ENCODE measurements at regions not wholly inside any gene's neighbourhood (a gene's known extent, or its start where the extent isn't known, plus 50 kb on each side); places are given as distances from the start of the nearest gene placed in this dataset.
A peak's percentile ranks its signal among the peaks of the same experiment; 100 is the strongest.
"Not testable (repeated sequence)": the region's sequence is repeated elsewhere in the genome, so short reads cannot be mapped to it uniquely, and the experiment has no call there.

GRCh38 chr2:142718576-142719155, 158.8 kb upstream of the KYNU start:
- no peak overlapping the region for H3K4me3 ChIP-seq (ENCODE audit: control insufficient read depth in 1 of 7, extremely low read depth in 1 of 7, insufficient read depth in 4 of 7, low read depth in 2 of 7, low read length in 6 of 7)
- H3K4me1 ChIP-seq (ENCODE audit: control extremely low read depth in 1 of 4, control insufficient read depth in 4 of 4, insufficient read depth in 4 of 4, low read length in 3 of 4) = peaks cover 0 to 3% (median 1%) of the 10 kb centered on the region in 4 experiments
- DNase-seq = no peak
- 97% methylated on average over 4 of the region's 7 CpGs for WGBS (ENCODE audit: insufficient coverage)
- H3K27ac ChIP-seq (ENCODE audit: insufficient read depth in 1 of 2, low read depth in 1 of 2, low read length in 2 of 2, poor library complexity in 1 of 2, severe bottlenecking in 2 of 2) = no peak overlapping the region
- ChIA-PET POLR2A (no interaction called here), CTCF (no interaction called here)
- H3K36me3 ChIP-seq (ENCODE audit: control insufficient read depth in 4 of 4, insufficient read depth in 4 of 4, low read length in 3 of 4) = no peaks in the 10 kb centered on the region
- H3K27me3 ChIP-seq (replicated peaks in 2 of 5; ENCODE audit: control insufficient read depth in 4 of 5, insufficient read depth in 5 of 5, low read length in 4 of 5) = no peaks in the 10 kb centered on the region
- no peaks in the 10 kb centered on the region for H3K9me3 ChIP-seq (ENCODE audit: control extremely low read depth in 1 of 5, control insufficient read depth in 4 of 5, insufficient read depth in 2 of 5, low read depth in 1 of 5, low read length in 4 of 5)

GRCh38 chr2:142716463-142717242, 160.8 kb upstream of the KYNU start:
- Histone ChIP-seq H3K4me1 (ENCODE audit: control extremely low read depth in 1 of 4, control insufficient read depth in 4 of 4, insufficient read depth in 4 of 4, low read length in 3 of 4) (no peaks in the 10 kb centered on the region), H3K27ac (ENCODE audit: insufficient read depth in 1 of 2, low read depth in 1 of 2, low read length in 2 of 2, poor library complexity in 1 of 2, severe bottlenecking in 2 of 2) (no peak overlapping the region), H3K9me3 (ENCODE audit: control extremely low read depth in 1 of 5, control insufficient read depth in 4 of 5, insufficient read depth in 2 of 5, low read depth in 1 of 5, low read length in 4 of 5) (no peaks in the 10 kb centered on the region), H3K36me3 (ENCODE audit: control insufficient read depth in 4 of 4, insufficient read depth in 4 of 4, low read length in 3 of 4) (no peaks in the 10 kb centered on the region), H3K27me3 (replicated peaks in 2 of 5; ENCODE audit: control insufficient read depth in 4 of 5, insufficient read depth in 5 of 5, low read length in 4 of 5) (no peaks in the 10 kb centered on the region), H3K4me3 (ENCODE audit: control insufficient read depth in 1 of 7, extremely low read depth in 1 of 7, insufficient read depth in 4 of 7, low read depth in 2 of 7, low read length in 6 of 7) (no peak overlapping the region)
- no peak for DNase-seq
- ChIA-PET POLR2A (no interaction called here), CTCF (interaction anchor here (1.5 kb wide), 1 partner anchor 33 kb away, joined by 3 read pairs; no protein-coding TSS in a partner anchor)
- 97% methylated on average over 5 of the region's 6 CpGs for WGBS (ENCODE audit: insufficient coverage)

- WGBS (ENCODE audit: insufficient coverage) = no CpG with 5 or more reads among the region's 2 CpGs
- Histone ChIP-seq H3K9me3 (ENCODE audit: control extremely low read depth in 1 of 5, control insufficient read depth in 4 of 5, insufficient read depth in 2 of 5, low read depth in 1 of 5, low read length in 4 of 5) (no peaks in the 10 kb centered on the region), H3K27me3 (replicated peaks in 2 of 5; ENCODE audit: control insufficient read depth in 4 of 5, insufficient read depth in 5 of 5, low read length in 4 of 5) (no peaks in the 10 kb centered on the region), H3K36me3 (ENCODE audit: control insufficient read depth in 4 of 4, insufficient read depth in 4 of 4, low read length in 3 of 4) (no peaks in the 10 kb centered on the region), H3K4me3 (ENCODE audit: control insufficient read depth in 1 of 7, extremely low read depth in 1 of 7, insufficient read depth in 4 of 7, low read depth in 2 of 7, low read length in 6 of 7) (no peak overlapping the region), H3K27ac (ENCODE audit: insufficient read depth in 1 of 2, low read depth in 1 of 2, low read length in 2 of 2, poor library complexity in 1 of 2, severe bottlenecking in 2 of 2) (no peak overlapping the region), H3K4me1 (ENCODE audit: control extremely low read depth in 1 of 4, control insufficient read depth in 4 of 4, insufficient read depth in 4 of 4, low read length in 3 of 4) (no peaks in the 10 kb centered on the region)
- ChIA-PET CTCF (no interaction called here), POLR2A (no interaction called here)
- DNase-seq = no peak
These were observed 162.9 kb upstream of the KYNU start for GRCh38 chr2:142714600-142714999.

GRCh38 chr2:142710336-142710735, 167.1 kb upstream of the KYNU start:
- no peak for DNase-seq
- WGBS (ENCODE audit: insufficient coverage) = 100% methylated on average over 1 of the region's 1 CpG
- H3K4me3 ChIP-seq (ENCODE audit: control insufficient read depth in 1 of 7, extremely low read depth in 1 of 7, insufficient read depth in 4 of 7, low read depth in 2 of 7, low read length in 6 of 7) = no peak overlapping the region
- ChIA-PET CTCF (no interaction called here), POLR2A (no interaction called here)
- H3K36me3 ChIP-seq (ENCODE audit: control insufficient read depth in 4 of 4, insufficient read depth in 4 of 4, low read length in 3 of 4) = no peaks in the 10 kb centered on the region
- H3K9me3 ChIP-seq (ENCODE audit: control extremely low read depth in 1 of 5, control insufficient read depth in 4 of 5, insufficient read depth in 2 of 5, low read depth in 1 of 5, low read length in 4 of 5) = no peaks in the 10 kb centered on the region
- no peaks in the 10 kb centered on the region for H3K4me1 ChIP-seq (ENCODE audit: control extremely low read depth in 1 of 4, control insufficient read depth in 4 of 4, insufficient read depth in 4 of 4, low read length in 3 of 4)
- H3K27ac ChIP-seq (ENCODE audit: insufficient read depth in 1 of 2, low read depth in 1 of 2, low read length in 2 of 2, poor library complexity in 1 of 2, severe bottlenecking in 2 of 2) = no peak overlapping the region
- H3K27me3 ChIP-seq (replicated peaks in 2 of 5; ENCODE audit: control insufficient read depth in 4 of 5, insufficient read depth in 5 of 5, low read length in 4 of 5) = no peaks in the 10 kb centered on the region

- no peaks in the 10 kb centered on the region for H3K36me3 ChIP-seq (ENCODE audit: control insufficient read depth in 4 of 4, insufficient read depth in 4 of 4, low read length in 3 of 4)
- H3K4me3 ChIP-seq (ENCODE audit: control insufficient read depth in 1 of 7, extremely low read depth in 1 of 7, insufficient read depth in 4 of 7, low read depth in 2 of 7, low read length in 6 of 7) = no peak overlapping the region
- H3K27ac ChIP-seq (ENCODE audit: insufficient read depth in 1 of 2, low read depth in 1 of 2, low read length in 2 of 2, poor library complexity in 1 of 2, severe bottlenecking in 2 of 2) = no peak overlapping the region
- whole genome bisulfite sequencing (ENCODE audit: insufficient coverage) = 100% methylated on average over 9 of the region's 14 CpGs
- no peaks in the 10 kb centered on the region for H3K9me3 ChIP-seq (ENCODE audit: control extremely low read depth in 1 of 5, control insufficient read depth in 4 of 5, insufficient read depth in 2 of 5, low read depth in 1 of 5, low read length in 4 of 5)
- no peaks in the 10 kb centered on the region for H3K27me3 ChIP-seq (replicated peaks in 2 of 5; ENCODE audit: control insufficient read depth in 4 of 5, insufficient read depth in 5 of 5, low read length in 4 of 5)
- no peaks in the 10 kb centered on the region for H3K4me1 ChIP-seq (ENCODE audit: control extremely low read depth in 1 of 4, control insufficient read depth in 4 of 4, insufficient read depth in 4 of 4, low read length in 3 of 4)
- ChIA-PET CTCF (no interaction called here), POLR2A (no interaction called here)
- no peak for DNase-seq
These were observed 170.1 kb upstream of the KYNU start for GRCh38 chr2:142707318-142707717.

GRCh38 chr2:142702397-142702796, 175.1 kb upstream of the KYNU start:
- H3K27me3 ChIP-seq (replicated peaks in 2 of 5; ENCODE audit: control insufficient read depth in 4 of 5, insufficient read depth in 5 of 5, low read length in 4 of 5); H3K4me3 ChIP-seq (ENCODE audit: control insufficient read depth in 1 of 7, extremely low read depth in 1 of 7, insufficient read depth in 4 of 7, low read depth in 2 of 7, low read length in 6 of 7); CTCF ChIA-PET; H3K27ac ChIP-seq (ENCODE audit: insufficient read depth in 1 of 2, low read depth in 1 of 2, low read length in 2 of 2, poor library complexity in 1 of 2, severe bottlenecking in 2 of 2); H3K36me3 ChIP-seq (ENCODE audit: control insufficient read depth in 4 of 4, insufficient read depth in 4 of 4, low read length in 3 of 4); H3K4me1 ChIP-seq (ENCODE audit: control extremely low read depth in 1 of 4, control insufficient read depth in 4 of 4, insufficient read depth in 4 of 4, low read length in 3 of 4); H3K9me3 ChIP-seq (ENCODE audit: control extremely low read depth in 1 of 5, control insufficient read depth in 4 of 5, insufficient read depth in 2 of 5, low read depth in 1 of 5, low read length in 4 of 5); POLR2A ChIA-PET; DNase-seq: not testable (repeated sequence)
- no CpG with 5 or more reads among the region's 24 CpGs for WGBS (ENCODE audit: insufficient coverage)

GRCh38 chr2:142695350-142696257, 181.9 kb upstream of the KYNU start:
- 15% methylated on average over 8 of the region's 11 CpGs for WGBS (ENCODE audit: insufficient coverage)
- POLR2A ChIA-PET; CTCF ChIA-PET; H3K9me3 ChIP-seq (ENCODE audit: control extremely low read depth in 1 of 5, control insufficient read depth in 4 of 5, insufficient read depth in 2 of 5, low read depth in 1 of 5, low read length in 4 of 5); H3K27me3 ChIP-seq (replicated peaks in 2 of 5; ENCODE audit: control insufficient read depth in 4 of 5, insufficient read depth in 5 of 5, low read length in 4 of 5); H3K36me3 ChIP-seq (ENCODE audit: control insufficient read depth in 4 of 4, insufficient read depth in 4 of 4, low read length in 3 of 4): not testable (repeated sequence)
- peak overlapping the region in 2 of 7 experiments; percentile 6 to 33 for H3K4me3 ChIP-seq (ENCODE audit: control insufficient read depth in 1 of 7, extremely low read depth in 1 of 7, insufficient read depth in 4 of 7, low read depth in 2 of 7, low read length in 6 of 7)
- H3K4me1 ChIP-seq (ENCODE audit: control extremely low read depth in 1 of 4, control insufficient read depth in 4 of 4, insufficient read depth in 4 of 4, low read length in 3 of 4) = peaks cover 12 to 40% (median 27%) of the 10 kb centered on the region in 4 experiments
- H3K27ac ChIP-seq (ENCODE audit: insufficient read depth in 1 of 2, low read depth in 1 of 2, low read length in 2 of 2, poor library complexity in 1 of 2, severe bottlenecking in 2 of 2) = peak overlapping the region in 1 of 2 experiments; percentile 65
- peak; percentile 69 to 95 (median 88) for DNase-seq
